HG03565 (cell line): ENCODE measurements at regions not wholly inside any gene's neighbourhood (a gene's known extent, or its start where the extent isn't known, plus 50 kb on each side); places are given as distances from the start of the nearest gene placed in this dataset.

Experiments
- ATAC-seq: cut with Tn5 transposase; IDR thresholded peaks from one replicate; pipeline ENCODE4 v1.9.1; 2021; ENCODE audit warnings: mild to moderate bottlenecking, moderate library complexity; ENCODE audit not compliant: unreplicated experiment

GRCh38 chr7:121575194-121575765 lies 179.2 kb upstream of the FAM3C start:
- no peak for ATAC-seq

- no peak for ATAC-seq
These were observed 178.0 kb upstream of the FAM3C start for GRCh38 chr7:121574109-121574508.

GRCh38 chr7:121572615-121573014 lies 176.5 kb upstream of the FAM3C start:
- ATAC-seq: no peak

GRCh38 chr7:121570365-121570764 lies 174.3 kb upstream of the FAM3C start:
- ATAC-seq: no peak

GRCh38 chr7:121563177-121563576 lies 167.1 kb upstream of the FAM3C start:
- no peak for ATAC-seq

- no peak for ATAC-seq
These were observed 166.2 kb upstream of the FAM3C start for GRCh38 chr7:121562259-121562658.

GRCh38 chr7:121561717-121562116 lies 165.6 kb upstream of the FAM3C start:
- no peak for ATAC-seq

GRCh38 chr7:121560267-121560990 lies 164.3 kb upstream of the FAM3C start:
- no peak for ATAC-seq

- ATAC-seq: no peak
These were observed 162.2 kb upstream of the FAM3C start for GRCh38 chr7:121558288-121558687.

GRCh38 chr7:121557034-121557892 lies 161.2 kb upstream of the FAM3C start:
- ATAC-seq: no peak

GRCh38 chr7:121555558-121555957 lies 159.4 kb upstream of the FAM3C start:
- ATAC-seq: no peak

- peak; percentile 73 for ATAC-seq
These were observed 151.5 kb upstream of the FAM3C start for GRCh38 chr7:121547544-121548092.

- ATAC-seq: peak; percentile 5
These were observed 150.8 kb upstream of the FAM3C start for GRCh38 chr7:121546632-121547543.

GRCh38 chr7:121545418-121545817 lies 149.3 kb upstream of the FAM3C start:
- ATAC-seq: no peak

- ATAC-seq: peak; percentile 71
These were observed 148.6 kb upstream of the FAM3C start for GRCh38 chr7:121544726-121545125.

GRCh38 chr7:121544238-121544637 lies 148.1 kb upstream of the FAM3C start:
- ATAC-seq: no peak

GRCh38 chr7:121541457-121541856 lies 145.3 kb upstream of the FAM3C start:
- ATAC-seq: no peak

- ATAC-seq: no peak
These were observed 144.0 kb upstream of the FAM3C start for GRCh38 chr7:121540138-121540537.

GRCh38 chr7:121537031-121537430 lies 140.9 kb upstream of the FAM3C start:
- no peak for ATAC-seq
